HG02642 (cell line): ENCODE measurements at regions not wholly inside any gene's neighbourhood (a gene's known extent, or its start where the extent isn't known, plus 50 kb on each side); places are given as distances from the start of the nearest gene placed in this dataset.
A peak's percentile ranks its signal among the peaks of the same experiment; 100 is the strongest.
"Not testable (repeated sequence)": the region's sequence is repeated elsewhere in the genome, so short reads cannot be mapped to it uniquely, and the experiment has no call there.

Experiments used
- ATAC-seq: cut with Tn5 transposase; IDR thresholded peaks from one replicate; pipeline ENCODE4 v1.9.1; 2021; ENCODE audit warnings: mild to moderate bottlenecking; ENCODE audit not compliant: unreplicated experiment, poor library complexity

- not testable (repeated sequence) for ATAC-seq
Measured at GRCh38 chr2:89106369-89107019, 415.0 kb downstream of the RPIA start.

DNA sequence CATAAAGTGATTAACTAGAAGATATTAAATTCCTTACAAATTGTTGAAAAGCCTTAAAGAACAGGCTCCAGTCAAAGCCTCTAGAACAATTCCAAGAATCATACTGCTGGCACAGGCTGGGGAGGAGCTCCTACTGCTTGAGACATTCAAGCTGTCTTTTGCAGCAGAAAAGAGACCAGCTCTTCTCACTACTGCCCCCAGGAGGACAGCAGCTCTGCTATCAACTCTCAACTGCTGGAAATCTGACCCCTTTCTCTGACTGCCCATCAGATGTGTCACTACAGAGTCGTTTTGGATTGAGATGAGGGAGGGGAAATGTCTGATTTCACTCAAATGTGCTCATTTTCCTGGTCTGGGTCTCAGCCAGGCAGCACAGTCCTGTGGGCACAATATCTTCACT, 421.0 kb downstream of the RPIA start:
- ATAC-seq = not testable (repeated sequence)

DNA sequence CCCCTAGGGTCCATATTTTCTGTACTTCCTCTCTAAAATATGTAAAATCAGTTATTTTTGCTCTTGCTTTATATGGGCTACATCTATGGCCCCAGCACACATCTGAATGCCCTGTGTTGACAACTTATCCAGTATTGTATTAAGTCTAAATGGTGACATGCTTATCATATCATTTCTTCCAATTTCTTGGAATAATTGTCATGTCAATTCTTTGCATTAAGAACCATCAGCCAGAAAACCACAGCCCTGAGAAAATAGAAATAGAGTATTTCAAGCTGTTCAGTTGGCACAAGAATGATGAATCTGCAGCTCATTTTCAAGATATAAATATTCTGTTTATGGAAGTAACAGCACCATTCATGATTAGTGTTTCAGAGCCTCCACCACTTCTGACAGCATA, 421.8 kb downstream of the RPIA start:
- not testable (repeated sequence) for ATAC-seq

DNA sequence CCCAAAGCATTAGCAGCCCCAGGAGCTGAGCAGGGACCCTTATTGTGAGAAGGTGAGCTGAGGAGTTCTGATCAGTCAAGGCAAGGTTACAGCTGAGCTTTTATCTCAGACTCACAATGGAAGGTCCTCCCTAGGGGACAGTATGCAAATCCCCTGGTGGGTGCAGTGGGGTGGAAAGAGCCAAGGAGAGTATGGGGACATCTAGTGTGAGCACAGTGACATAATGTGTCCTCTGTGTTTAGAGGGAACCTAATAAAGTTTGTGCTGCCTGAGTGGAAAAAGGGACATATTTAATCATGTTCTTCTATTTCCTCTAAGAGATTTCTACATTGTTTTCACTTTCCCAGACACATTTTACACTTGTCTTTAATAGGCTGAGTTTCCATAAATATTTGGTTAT, 438.0 kb downstream of the RPIA start:
- ATAC-seq = not testable (repeated sequence)

GRCh38 chr2:89130665-89131308, 439.3 kb downstream of the RPIA start:
- not testable (repeated sequence) for ATAC-seq

- ATAC-seq = peak; percentile 76
Measured at GRCh38 chr2:89142959-89143358, 451.5 kb downstream of the RPIA start.

DNA sequence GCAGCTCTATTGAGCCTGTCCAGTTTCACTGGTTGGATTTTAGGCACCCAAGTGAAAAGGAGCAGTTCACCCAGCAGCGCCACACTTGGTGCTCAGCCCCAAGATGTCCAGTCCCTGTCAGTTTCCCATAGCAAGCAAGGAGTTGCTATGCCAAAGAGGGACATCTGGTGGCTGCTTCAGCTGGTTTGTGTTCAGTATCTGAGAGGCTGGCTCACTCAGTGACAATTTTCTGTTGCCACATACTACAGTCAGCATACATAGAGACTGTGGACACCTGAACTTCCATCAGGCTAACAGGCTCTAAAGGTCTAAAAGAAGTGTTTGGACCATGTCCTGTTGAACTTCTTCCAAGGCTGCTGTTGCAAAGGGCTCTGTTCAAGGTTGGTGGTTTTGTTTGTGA, 453.9 kb downstream of the RPIA start:
- ATAC-seq = not testable (repeated sequence)

DNA sequence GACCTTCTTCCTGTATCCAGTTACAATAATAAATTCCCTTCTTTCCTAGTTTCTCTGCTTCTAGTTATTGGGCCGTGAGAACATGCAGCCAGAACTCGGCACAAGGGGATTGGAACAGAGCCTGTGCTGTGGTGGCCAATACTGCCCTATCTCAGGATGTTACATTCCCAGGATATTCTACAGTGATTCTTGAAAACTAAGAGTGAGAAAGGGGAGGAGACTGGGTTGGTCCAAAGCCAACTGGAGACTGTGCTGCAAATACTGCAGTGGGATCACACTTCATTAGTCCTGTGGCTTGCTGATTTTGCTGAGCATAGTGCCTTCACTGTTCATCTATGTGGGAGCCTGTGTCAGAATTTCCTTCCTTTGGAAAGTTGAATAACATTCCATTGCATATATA, 456.8 kb downstream of the RPIA start:
- ATAC-seq = not testable (repeated sequence)

DNA sequence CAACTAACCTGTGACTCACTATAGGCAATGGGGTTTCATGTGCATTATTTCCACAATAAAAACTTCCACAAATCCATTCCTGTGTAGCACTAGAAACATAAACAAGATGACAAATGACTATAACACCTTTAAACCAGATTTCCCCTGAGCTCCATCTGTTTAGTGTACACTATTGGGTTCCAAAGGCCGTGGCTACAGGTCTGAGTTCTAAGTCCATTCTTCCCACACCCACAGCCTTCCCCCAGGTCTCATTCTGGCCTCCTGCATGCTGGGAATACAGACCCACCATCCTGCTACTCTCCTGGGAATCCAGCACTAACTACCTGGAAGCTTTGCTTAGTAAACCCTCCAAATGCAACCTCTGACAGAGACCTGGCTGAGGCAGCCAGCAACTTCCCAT, 460.2 kb downstream of the RPIA start:
- ATAC-seq = not testable (repeated sequence)

DNA sequence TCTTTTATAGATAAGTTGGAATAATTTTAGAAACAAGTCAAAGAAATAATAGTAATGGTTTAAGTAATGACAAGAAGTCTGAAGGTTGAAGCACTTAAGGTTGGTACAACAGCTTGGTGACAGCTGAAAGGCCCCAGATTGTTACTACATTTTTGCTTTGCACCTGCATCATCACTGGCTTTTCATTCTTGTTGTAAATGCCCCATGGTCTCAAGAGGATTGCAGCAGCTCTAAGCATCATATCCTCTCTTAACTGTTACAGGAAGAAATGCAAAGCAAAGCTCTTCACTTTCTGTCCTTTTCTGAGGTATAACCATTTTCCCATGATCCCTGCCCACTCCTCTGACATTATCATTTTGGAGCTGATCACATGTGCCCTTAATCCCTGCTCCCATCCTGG, 461.0 kb downstream of the RPIA start:
- not testable (repeated sequence) for ATAC-seq

DNA sequence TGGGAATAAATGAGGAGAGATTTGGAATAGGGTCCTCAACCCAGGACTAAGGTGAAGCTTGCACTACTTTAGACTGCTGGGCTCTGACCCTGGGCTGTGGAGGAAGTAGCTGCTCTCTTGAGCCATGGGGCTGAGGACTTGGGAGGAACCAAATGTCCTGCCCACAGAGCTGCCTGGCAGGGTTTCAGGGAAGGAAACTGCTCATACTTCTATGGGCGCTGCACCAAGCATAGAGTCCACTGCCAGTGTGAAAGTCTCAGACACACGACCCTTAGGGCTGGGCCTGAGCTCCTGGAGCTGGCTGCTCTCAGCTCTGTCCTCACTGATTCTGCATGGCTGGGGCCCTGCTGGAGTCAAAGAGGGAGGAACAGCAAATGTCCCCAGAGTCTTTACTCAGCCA, 461.7 kb downstream of the RPIA start:
- ATAC-seq = not testable (repeated sequence)

- ATAC-seq = not testable (repeated sequence)
Measured at GRCh38 chr2:89154247-89154682, 462.8 kb downstream of the RPIA start.

- ATAC-seq = peak; percentile 85
Measured at GRCh38 chr2:89160306-89160705, 468.8 kb downstream of the RPIA start.

DNA sequence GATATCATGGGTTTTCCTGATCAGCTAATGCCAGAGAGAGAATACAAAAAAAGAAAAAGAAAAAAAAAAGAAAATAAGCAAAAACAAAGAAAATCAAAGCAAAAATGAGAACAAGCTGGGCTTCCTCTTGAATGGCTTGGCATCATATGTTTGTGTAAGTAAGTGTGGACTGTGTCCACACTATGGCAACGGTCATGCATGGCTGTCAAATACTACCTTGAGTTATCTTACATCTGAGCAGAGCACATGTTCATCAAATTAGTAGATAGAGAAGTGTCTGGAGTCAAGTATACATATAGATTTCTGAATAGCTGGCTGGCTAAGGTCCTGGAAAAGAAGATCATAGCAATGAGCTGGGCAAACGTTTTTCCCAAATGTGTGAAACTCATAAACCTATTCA, 470.2 kb downstream of the RPIA start:
- ATAC-seq = not testable (repeated sequence)

DNA sequence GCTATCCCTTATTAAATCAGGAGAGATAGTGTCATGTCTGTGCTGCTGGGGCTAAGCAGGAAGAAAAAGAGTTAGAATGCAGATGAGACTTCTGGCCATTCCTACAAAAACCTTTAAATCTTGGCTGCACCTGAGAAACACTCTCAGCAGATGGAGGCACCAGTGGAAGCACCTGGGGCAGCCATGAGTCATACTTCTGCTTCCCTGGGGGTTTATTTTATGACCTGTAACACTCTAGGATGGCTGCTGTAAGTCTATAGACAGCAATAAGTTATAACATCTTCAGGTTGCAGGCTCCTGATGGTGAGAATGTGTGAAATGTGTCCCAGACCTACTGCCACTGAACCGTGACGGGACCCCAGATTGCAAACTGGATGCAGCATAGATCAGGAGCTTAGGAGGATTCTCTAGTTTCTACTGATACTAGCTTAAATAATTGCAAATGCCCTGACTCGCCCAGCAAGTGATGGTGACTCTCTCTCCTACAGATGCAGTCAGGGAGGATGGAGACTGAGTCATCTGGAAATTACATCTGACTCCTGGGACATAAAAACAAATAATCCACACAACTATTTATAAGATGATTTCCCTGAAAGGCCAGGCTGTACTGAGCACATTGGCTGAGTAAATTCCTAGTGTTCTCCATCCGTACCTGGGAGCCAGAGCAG, 479.2 kb downstream of the RPIA start:
- not testable (repeated sequence) for ATAC-seq

GRCh38 chr2:89171174-89171519, 479.7 kb downstream of the RPIA start:
- not testable (repeated sequence) for ATAC-seq

- ATAC-seq = not testable (repeated sequence)
Measured at GRCh38 chr2:89177004-89177403, 485.5 kb downstream of the RPIA start.

DNA sequence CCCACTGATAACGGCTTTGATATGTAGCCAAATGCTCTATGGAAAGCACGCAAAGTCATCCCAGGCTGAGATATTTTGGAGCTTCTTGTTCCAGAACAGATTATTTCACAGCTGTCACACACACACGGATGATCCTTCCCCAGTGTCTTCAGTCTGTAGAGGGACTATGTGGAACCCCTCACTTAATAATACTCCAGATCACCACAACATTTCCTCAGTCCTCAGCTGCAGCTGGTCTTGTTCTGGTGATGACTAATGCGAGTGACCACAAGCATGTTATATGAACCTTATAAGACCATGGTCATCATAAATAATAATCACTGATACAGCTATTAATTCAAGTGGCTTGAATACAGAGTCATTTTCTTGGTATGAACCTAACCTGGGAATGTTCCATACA, 490.7 kb downstream of the RPIA start:
- not testable (repeated sequence) for ATAC-seq

DNA sequence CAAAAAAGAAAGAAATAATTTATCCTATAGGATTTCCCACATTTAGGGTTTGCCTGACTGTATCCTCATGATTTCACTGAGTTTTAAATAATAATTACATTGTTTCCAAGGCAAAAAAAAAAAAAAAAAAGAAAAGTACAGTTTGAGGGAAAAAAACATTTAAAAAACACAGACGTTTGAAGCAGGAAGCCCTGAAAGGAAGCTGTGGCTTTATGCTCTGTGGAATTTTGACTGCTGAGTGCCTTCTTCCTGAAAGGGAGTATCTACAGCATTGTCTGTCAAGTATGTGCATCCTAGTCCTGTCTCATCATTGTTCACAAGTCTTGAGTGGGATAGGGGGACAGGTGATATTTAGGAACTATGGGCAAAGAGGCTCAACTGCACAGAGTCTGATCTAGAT, 493.3 kb downstream of the RPIA start:
- ATAC-seq = not testable (repeated sequence)

GRCh38 chr2:89195636-89196251, 504.3 kb downstream of the RPIA start:
- ATAC-seq = not testable (repeated sequence)

GRCh38 chr2:89196719-89197118, 505.2 kb downstream of the RPIA start:
- not testable (repeated sequence) for ATAC-seq
